Testis (tissue), 2 donors: ENCODE measurements at regions not wholly inside any gene's neighbourhood (a gene's known extent, or its start where the extent isn't known, plus 50 kb on each side); places are given as distances from the start of the nearest gene placed in this dataset.

Source experiments
- DNase-seq: peaks from one replicate; pipeline ENCODE4 v3.0.0-alpha.2; 2019
- H3K27ac ChIP-seq, 2 donors: fragments of 200-600 bp; sonication (generic); one replicate each; pipeline ENCODE4 v1.5.1; 2019
- H3K27me3 ChIP-seq: fragments of 200-600 bp; sonication (generic); one replicate; pipeline ENCODE4 v1.5.1; 2019
- H3K36me3 ChIP-seq: fragments of 200-600 bp; sonication (generic); one replicate; pipeline ENCODE4 v1.5.1; 2017; ENCODE audit warnings: low read depth; ENCODE audit errors: missing control alignments
- H3K4me1 ChIP-seq: fragments of 200-600 bp; sonication (generic); one replicate; pipeline ENCODE4 v1.5.1; 2019
- H3K4me3 ChIP-seq, 2 donors: fragments of 200-600 bp; sonication (generic); one replicate each; pipeline ENCODE4 v1.5.1; 2017 to 2019
- H3K9me3 ChIP-seq: fragments of 200-600 bp; sonication (generic); one replicate; pipeline ENCODE4 v1.5.1; 2017
- POLR2A ChIP-seq: fragments of 450-650 bp; IDR thresholded peaks from one replicate; pipeline ENCODE4 v1.6.1; 2017; ENCODE audit warnings: antibody characterized with exemption, mild to moderate bottlenecking, moderate library complexity
- WGBS, 2 donors: methylation state at CpG; one replicate each; pipeline ENCODE4 v1.1.5; 2018; 5-methylcytosine and 5-hydroxymethylcytosine counted together
- intact Hi-C: fragments of 100-400 bp; cut with DNase I; formaldehyde crosslinking; loops from one replicate; pipeline ENCODE4 v1.15.1; 2023; ENCODE audit warnings: low total_unique reads
- TF ChIP-seq, protein P1 (sequence below), 3 experiments: fragments of 450-650 bp in 2 of 3; fragments of 200-600 bp in 1 of 3; sonication (generic) in 1 of 3; IDR thresholded peaks; one replicate each; pipeline ENCODE4 v1.5.1; 2016 to 2019; ENCODE audit warnings: antibody characterized with exemption in 3 of 3, mild to moderate bottlenecking in 2 of 3, moderate library complexity in 1 of 3

- Histone ChIP-seq H3K4me1 (peaks cover 4% of the 10 kb centered on the region), H3K4me3 (no peak overlapping the region), H3K27ac (no peak overlapping the region), H3K9me3 (no peaks in the 10 kb centered on the region), H3K36me3 (no peaks in the 10 kb centered on the region), H3K27me3 (no peaks in the 10 kb centered on the region)
- intact Hi-C loops: no loop called here
- DNase-seq: no peak
- 81 to 90% methylated on average over 3 of the region's 3 CpGs for WGBS, 2 donors
- no peak for TF ChIP-seq POLR2A
- TF ChIP-seq, protein P1, sequence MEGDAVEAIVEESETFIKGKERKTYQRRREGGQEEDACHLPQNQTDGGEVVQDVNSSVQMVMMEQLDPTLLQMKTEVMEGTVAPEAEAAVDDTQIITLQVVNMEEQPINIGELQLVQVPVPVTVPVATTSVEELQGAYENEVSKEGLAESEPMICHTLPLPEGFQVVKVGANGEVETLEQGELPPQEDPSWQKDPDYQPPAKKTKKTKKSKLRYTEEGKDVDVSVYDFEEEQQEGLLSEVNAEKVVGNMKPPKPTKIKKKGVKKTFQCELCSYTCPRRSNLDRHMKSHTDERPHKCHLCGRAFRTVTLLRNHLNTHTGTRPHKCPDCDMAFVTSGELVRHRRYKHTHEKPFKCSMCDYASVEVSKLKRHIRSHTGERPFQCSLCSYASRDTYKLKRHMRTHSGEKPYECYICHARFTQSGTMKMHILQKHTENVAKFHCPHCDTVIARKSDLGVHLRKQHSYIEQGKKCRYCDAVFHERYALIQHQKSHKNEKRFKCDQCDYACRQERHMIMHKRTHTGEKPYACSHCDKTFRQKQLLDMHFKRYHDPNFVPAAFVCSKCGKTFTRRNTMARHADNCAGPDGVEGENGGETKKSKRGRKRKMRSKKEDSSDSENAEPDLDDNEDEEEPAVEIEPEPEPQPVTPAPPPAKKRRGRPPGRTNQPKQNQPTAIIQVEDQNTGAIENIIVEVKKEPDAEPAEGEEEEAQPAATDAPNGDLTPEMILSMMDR (IDR thresholded peaks at IDR 0.05): no peak
Measured at GRCh38 chr14:100435459-100435858, 112.3 kb downstream of the SLC25A47 start.

DNA sequence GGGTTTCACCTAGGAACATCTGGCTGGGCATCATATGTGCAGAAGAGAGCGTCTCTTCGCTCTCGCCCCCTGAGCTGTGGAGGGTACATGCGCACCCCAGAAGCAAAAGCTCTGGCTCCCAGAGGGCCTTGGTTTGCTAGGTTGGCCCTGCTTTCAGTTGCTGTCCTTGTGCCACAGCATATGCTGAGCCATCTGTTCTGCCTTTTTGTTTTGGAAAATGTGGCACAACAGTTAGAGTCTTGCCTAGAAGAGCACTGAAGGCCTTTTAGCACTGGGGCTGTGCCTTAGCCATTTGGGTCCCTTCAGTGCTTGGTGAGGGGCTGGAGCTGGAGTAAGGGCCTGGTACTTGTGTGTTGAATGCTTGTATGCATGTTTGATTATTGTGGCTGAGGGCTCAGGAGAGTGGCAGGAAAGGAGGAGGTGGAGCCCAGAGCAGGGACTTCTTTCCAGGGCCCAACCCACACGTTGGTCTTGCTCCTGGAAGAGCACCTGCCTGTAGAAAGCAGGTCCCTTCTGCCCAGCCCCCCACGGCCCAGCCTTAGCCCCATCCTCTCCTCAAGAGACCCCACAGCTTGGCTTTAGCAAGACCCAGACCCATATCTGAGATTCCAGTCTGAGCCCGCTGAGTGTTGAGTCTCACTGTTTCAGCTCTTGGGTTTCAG lies 113.7 kb downstream of the SLC25A47 start:
- TF ChIP-seq, protein P1 (IDR thresholded peaks at IDR 0.05): no peak
- TF ChIP-seq POLR2A: no peak
- 87 to 100% methylated on average over 3 to 7 of the region's 7 CpGs for WGBS, 2 donors

GRCh38 chr14:100438271-100438670 lies 115.1 kb downstream of the SLC25A47 start:
- no peak for TF ChIP-seq POLR2A
- TF ChIP-seq, protein P1 (IDR thresholded peaks at IDR 0.05): no peak
- no peak overlapping the region for H3K4me3 ChIP-seq
- no peaks in the 10 kb centered on the region for H3K36me3 ChIP-seq
- no peak for DNase-seq
- peaks cover 14% of the 10 kb centered on the region for H3K4me1 ChIP-seq
- no peaks in the 10 kb centered on the region for H3K27me3 ChIP-seq
- intact Hi-C loops: no loop called here
- 86 to 90% methylated on average over 5 of the region's 5 CpGs for WGBS, 2 donors
- no peak overlapping the region for H3K27ac ChIP-seq
- no peaks in the 10 kb centered on the region for H3K9me3 ChIP-seq

More for the DNA sequence above, 113.7 kb downstream of the SLC25A47 start:
- H3K36me3 ChIP-seq: no peaks in the 10 kb centered on the region
- no peak overlapping the region for H3K27ac ChIP-seq
- no peaks in the 10 kb centered on the region for H3K9me3 ChIP-seq
- DNase-seq: no peak
- intact Hi-C loops: no loop called here
- H3K27me3 ChIP-seq: no peaks in the 10 kb centered on the region
- H3K4me1 ChIP-seq: peaks cover 14% of the 10 kb centered on the region
- no peak overlapping the region for H3K4me3 ChIP-seq

- Histone ChIP-seq H3K4me1 (peaks cover 14% of the 10 kb centered on the region), H3K36me3 (no peaks in the 10 kb centered on the region), H3K4me3 (no peak overlapping the region), H3K9me3 (no peaks in the 10 kb centered on the region), H3K27me3 (no peaks in the 10 kb centered on the region), H3K27ac (no peak overlapping the region)
- intact Hi-C loops: no loop called here
- TF ChIP-seq, protein P1 (IDR thresholded peaks at IDR 0.05): no peak
- no peak for TF ChIP-seq POLR2A
- no peak for DNase-seq
- 73% methylated on average over 6 to 10 of the region's 10 CpGs for WGBS, 2 donors
Measured at GRCh38 chr14:100438678-100439592, 115.8 kb downstream of the SLC25A47 start.
